ENCODE measurements at regions not wholly inside any gene's neighbourhood (a gene's known extent, or its start where the extent isn't known, plus 50 kb on each side); places are given as distances from the start of the nearest gene placed in this dataset.

- DNase-seq (ENCODE audit: low read depth in 2 of 2, low spot score in 1 of 2) = no peak
Observed at GRCh38 chr12:125417446-125417845, 352.2 kb downstream of the AACS start.

GRCh38 chr12:125418902-125419564 lies 353.8 kb downstream of the AACS start:
- no peak for DNase-seq (ENCODE audit: low read depth in 2 of 2, low spot score in 1 of 2)

GRCh38 chr12:125424909-125425308 lies 359.7 kb downstream of the AACS start:
- no peak for DNase-seq (ENCODE audit: low read depth in 2 of 2, low spot score in 1 of 2)

- DNase-seq (ENCODE audit: low read depth in 2 of 2, low spot score in 1 of 2) = no peak
Observed at GRCh38 chr12:125431516-125431915, 366.3 kb downstream of the AACS start.

- DNase-seq (ENCODE audit: low read depth in 2 of 2, low spot score in 1 of 2) = no peak
Observed at GRCh38 chr12:125434131-125434530, 368.9 kb downstream of the AACS start.

- no peak for DNase-seq (ENCODE audit: low read depth in 2 of 2, low spot score in 1 of 2)
Observed at GRCh38 chr12:125434936-125435443, 369.8 kb downstream of the AACS start.

- no peak for DNase-seq (ENCODE audit: low read depth in 2 of 2, low spot score in 1 of 2)
Observed at GRCh38 chr12:125435871-125436270, 370.6 kb downstream of the AACS start.

- DNase-seq (ENCODE audit: low read depth in 2 of 2, low spot score in 1 of 2) = no peak
Observed at GRCh38 chr12:125436686-125437085, 371.5 kb downstream of the AACS start.

GRCh38 chr12:125440399-125440798 lies 375.2 kb downstream of the AACS start:
- no peak for DNase-seq (ENCODE audit: low read depth in 2 of 2, low spot score in 1 of 2)

- no peak for DNase-seq (ENCODE audit: low read depth in 2 of 2, low spot score in 1 of 2)
Observed at GRCh38 chr12:125443341-125443740, 378.1 kb downstream of the AACS start.

GRCh38 chr12:125451408-125451807 lies 386.2 kb downstream of the AACS start:
- DNase-seq (ENCODE audit: low read depth in 2 of 2, low spot score in 1 of 2) = no peak

GRCh38 chr12:125453751-125454150 lies 388.5 kb downstream of the AACS start:
- DNase-seq (ENCODE audit: low read depth in 2 of 2, low spot score in 1 of 2) = no peak

GRCh38 chr12:125454291-125454690 lies 389.1 kb downstream of the AACS start:
- DNase-seq (ENCODE audit: low read depth in 2 of 2, low spot score in 1 of 2) = no peak

GRCh38 chr12:125454786-125455480 lies 389.7 kb downstream of the AACS start:
- DNase-seq (ENCODE audit: low read depth in 2 of 2, low spot score in 1 of 2) = no peak

- DNase-seq (ENCODE audit: low read depth in 2 of 2, low spot score in 1 of 2) = no peak
Observed at GRCh38 chr12:125455556-125455955, 390.3 kb downstream of the AACS start.

- DNase-seq (ENCODE audit: low read depth in 2 of 2, low spot score in 1 of 2) = no peak
Observed at GRCh38 chr12:125458552-125459268, 393.5 kb downstream of the AACS start.

- no peak for DNase-seq (ENCODE audit: low read depth in 2 of 2, low spot score in 1 of 2)
Observed at GRCh38 chr12:125461831-125462230, 396.6 kb downstream of the AACS start.

- no peak for DNase-seq (ENCODE audit: low read depth in 2 of 2, low spot score in 1 of 2)
Observed at GRCh38 chr12:125463386-125463785, 398.2 kb downstream of the AACS start.

- DNase-seq (ENCODE audit: low read depth in 2 of 2, low spot score in 1 of 2) = no peak
Observed at GRCh38 chr12:125467363-125467762, 402.1 kb downstream of the AACS start.

- no peak for DNase-seq (ENCODE audit: low read depth in 2 of 2, low spot score in 1 of 2)
Observed at GRCh38 chr12:125469683-125470082, 404.4 kb downstream of the AACS start.

- no peak for DNase-seq (ENCODE audit: low read depth in 2 of 2, low spot score in 1 of 2)
Observed at GRCh38 chr12:125470838-125471783, 405.9 kb downstream of the AACS start.
